ENCODE measurements at regions not wholly inside any gene's neighbourhood (a gene's known extent, or its start where the extent isn't known, plus 50 kb on each side); places are given as distances from the start of the nearest gene placed in this dataset.

- no peak for TF ChIP-seq CTCF (IDR thresholded peaks at IDR 0.05; ENCODE audit: low read length, missing control alignments)
- no peak overlapping the region for H3K4me3 ChIP-seq (replicated peaks; ENCODE audit: low read depth, low read length)
- no peak for DNase-seq (ENCODE audit: low read depth)
These were observed 647.8 kb downstream of the TBC1D32 start for GRCh38 chr6:120686492-120686891.

- DNase-seq (ENCODE audit: low read depth), result no peak
- no peak for TF ChIP-seq CTCF (IDR thresholded peaks at IDR 0.05; ENCODE audit: low read length, missing control alignments)
- H3K4me3 ChIP-seq (replicated peaks; ENCODE audit: low read depth, low read length), result no peak overlapping the region
These were observed 652.1 kb downstream of the TBC1D32 start for GRCh38 chr6:120682145-120682544.

GRCh38 chr6:120681204-120681603 is 653.1 kb downstream of the TBC1D32 start:
- DNase-seq (ENCODE audit: low read depth), result no peak
- TF ChIP-seq CTCF (IDR thresholded peaks at IDR 0.05; ENCODE audit: low read length, missing control alignments), result no peak
- H3K4me3 ChIP-seq (replicated peaks; ENCODE audit: low read depth, low read length), result no peak overlapping the region

- no peak overlapping the region for H3K4me3 ChIP-seq (replicated peaks; ENCODE audit: low read depth, low read length)
- DNase-seq (ENCODE audit: low read depth), result no peak
- no peak for TF ChIP-seq CTCF (IDR thresholded peaks at IDR 0.05; ENCODE audit: low read length, missing control alignments)
These were observed 658.4 kb downstream of the TBC1D32 start for GRCh38 chr6:120675886-120676285.

- no peak for DNase-seq (ENCODE audit: low read depth)
- TF ChIP-seq CTCF (IDR thresholded peaks at IDR 0.05; ENCODE audit: low read length, missing control alignments), result no peak
- H3K4me3 ChIP-seq (replicated peaks; ENCODE audit: low read depth, low read length), result no peak overlapping the region
These were observed 662.8 kb downstream of the TBC1D32 start for GRCh38 chr6:120671519-120671918.

- DNase-seq (ENCODE audit: low read depth), result no peak
- no peak overlapping the region for H3K4me3 ChIP-seq (replicated peaks; ENCODE audit: low read depth, low read length)
- TF ChIP-seq CTCF (IDR thresholded peaks at IDR 0.05; ENCODE audit: low read length, missing control alignments), result no peak
These were observed 681.8 kb downstream of the TBC1D32 start for GRCh38 chr6:120652506-120652905.

GRCh38 chr6:120648713-120649112 is 685.6 kb downstream of the TBC1D32 start:
- DNase-seq (ENCODE audit: low read depth), result no peak
- H3K4me3 ChIP-seq (replicated peaks; ENCODE audit: low read depth, low read length), result no peak overlapping the region
- TF ChIP-seq CTCF (IDR thresholded peaks at IDR 0.05; ENCODE audit: low read length, missing control alignments), result no peak

Data from fibroblast of pulmonary artery (primary cell).